ENCODE measurements at regions not wholly inside any gene's neighbourhood (a gene's known extent, or its start where the extent isn't known, plus 50 kb on each side); places are given as distances from the start of the nearest gene placed in this dataset.
"Not testable (repeated sequence)": the region's sequence is repeated elsewhere in the genome, so short reads cannot be mapped to it uniquely, and the experiment has no call there.

- DNase-seq, result no peak
Measured at GRCh38 chr10:53079283-53079682, 306.7 kb upstream of the MBL2 start.

- DNase-seq, result no peak
Measured at GRCh38 chr10:53076948-53077347, 304.4 kb upstream of the MBL2 start.

- no peak for DNase-seq
Measured at GRCh38 chr10:53075469-53075868, 302.9 kb upstream of the MBL2 start.

GRCh38 chr10:53072144-53072543, 299.6 kb upstream of the MBL2 start:
- DNase-seq, result no peak

- DNase-seq, result no peak
Measured at GRCh38 chr10:53071505-53072125, 299.0 kb upstream of the MBL2 start.

- DNase-seq, result no peak
Measured at GRCh38 chr10:53069013-53069412, 296.4 kb upstream of the MBL2 start.

- DNase-seq, result no peak
Measured at GRCh38 chr10:53064614-53065013, 292.0 kb upstream of the MBL2 start.

- no peak for DNase-seq
Measured at GRCh38 chr10:53063805-53064204, 291.2 kb upstream of the MBL2 start.

GRCh38 chr10:53052521-53053164, 280.1 kb upstream of the MBL2 start:
- no peak for DNase-seq

GRCh38 chr10:53045315-53045714, 272.7 kb upstream of the MBL2 start:
- no peak for DNase-seq

- DNase-seq, result not testable (repeated sequence)
Measured at GRCh38 chr10:53035823-53036222, 263.2 kb upstream of the MBL2 start.

GRCh38 chr10:53033396-53033795, 260.8 kb upstream of the MBL2 start:
- no peak for DNase-seq

- DNase-seq, result not testable (repeated sequence)
Measured at GRCh38 chr10:53029872-53030849, 257.6 kb upstream of the MBL2 start.

- no peak for DNase-seq
Measured at GRCh38 chr10:53029449-53029848, 256.9 kb upstream of the MBL2 start.

GRCh38 chr10:53025765-53026164, 253.2 kb upstream of the MBL2 start:
- DNase-seq, result not testable (repeated sequence)

GRCh38 chr10:53025172-53025711, 252.7 kb upstream of the MBL2 start:
- DNase-seq, result no peak

GRCh38 chr10:53023411-53023810, 250.8 kb upstream of the MBL2 start:
- no peak for DNase-seq

- no peak for DNase-seq
Measured at GRCh38 chr10:53022611-53023088, 250.1 kb upstream of the MBL2 start.

GRCh38 chr10:53013201-53013810, 240.7 kb upstream of the MBL2 start:
- no peak for DNase-seq

GRCh38 chr10:53009961-53010907, 237.7 kb upstream of the MBL2 start:
- DNase-seq, result no peak
